Body of pancreas (tissue), 4 donors: ENCODE measurements at regions not wholly inside any gene's neighbourhood (a gene's known extent, or its start where the extent isn't known, plus 50 kb on each side); places are given as distances from the start of the nearest gene placed in this dataset.
A peak's percentile ranks its signal among the peaks of the same experiment; 100 is the strongest.

Source experiments
- ATAC-seq: fragments of 150-250 bp; one replicate; pipeline ENCODE4 v1.9.1; 2016
- DNase-seq, 4 donors: peaks; one replicate each; pipeline ENCODE4 v3.0.0-alpha.2; 2019
- H3K27ac ChIP-seq, 4 donors: fragments of 200-600 bp; sonication (generic); 1 replicate in 3 of 4; 2 replicates in 1 of 4; pipeline versions ENCODE4 v1.5.1 to v1.6.1; 2016 to 2019; ENCODE audit warnings: mild to moderate bottlenecking in 1 of 4, mixed read lengths in 1 of 4, moderate library complexity in 1 of 4
- H3K27me3 ChIP-seq, 2 donors: fragments of 200-600 bp; sonication (generic); one replicate each; pipeline ENCODE4 v1.6.0; 2016; ENCODE audit warnings: mild to moderate bottlenecking in 1 of 2
- H3K36me3 ChIP-seq, 2 donors: fragments of 200-600 bp; sonication (generic); replicated peaks in 1 of 2; 2 replicates each; pipeline ENCODE4 v1.5.1; 2016; ENCODE audit warnings: low read depth in 2 of 2; ENCODE audit not compliant: insufficient read depth in 1 of 2
- H3K4me1 ChIP-seq: fragments of 200-600 bp; sonication (generic); one replicate; pipeline ENCODE4 v1.6.0; 2016
- H3K4me3 ChIP-seq, 2 donors: fragments of 200-600 bp; sonication (generic); 1 replicate in 1 of 2; 2 replicates in 1 of 2; pipeline ENCODE4 v1.5.1; 2016 to 2019
- H3K9me3 ChIP-seq, 3 donors: fragments of 200-600 bp; sonication (generic); 1 replicate in 2 of 3; 2 replicates in 1 of 3; pipeline ENCODE4 v1.5.1; 2016
- CTCF ChIP-seq, 7 experiments: fragments of 450-650 bp in 4 of 7; fragments of 200-600 bp in 3 of 7; sonication (generic) in 3 of 7; IDR thresholded peaks; one replicate each; pipeline ENCODE4 v1.5.1; 2016 to 2019; ENCODE audit warnings: antibody characterized with exemption in 7 of 7
- POLR2A ChIP-seq, 3 donors: fragments of 450-650 bp; IDR thresholded peaks; one replicate each; pipeline ENCODE4 v1.6.1; 2016; ENCODE audit warnings: antibody characterized with exemption in 3 of 3, mild to moderate bottlenecking in 2 of 3
- WGBS, 2 donors: methylation state at CpG; one replicate each; pipeline ENCODE4 v1.1.5; 2017; 5-methylcytosine and 5-hydroxymethylcytosine counted together
- intact Hi-C: fragments of 100-400 bp; cut with DNase I; formaldehyde crosslinking; loops from one replicate; pipeline ENCODE4 v1.15.1; 2023

GRCh38 chr15:60221356-60221755 lies 176.4 kb downstream of the ANXA2 start:
- no peaks in the 10 kb centered on the region for H3K9me3 ChIP-seq
- ATAC-seq, result no peak

GRCh38 chr15:60222404-60222803 lies 175.4 kb downstream of the ANXA2 start:
- Histone ChIP-seq H3K36me3 (no peaks in the 10 kb centered on the region), H3K27ac (no peak overlapping the region), H3K4me1 (no peaks in the 10 kb centered on the region), H3K4me3 (no peak overlapping the region), H3K27me3 (no peaks in the 10 kb centered on the region), H3K9me3 (no peaks in the 10 kb centered on the region)
- ATAC-seq, result no peak
- intact Hi-C loops, result no loop called here
- 79 to 81% methylated on average over 1 of the region's 1 CpG for WGBS, 2 donors
- TF ChIP-seq POLR2A (IDR thresholded peaks at IDR 0.05) (no peak), CTCF (IDR thresholded peaks at IDR 0.05) (no peak)
- no peak for DNase-seq

More at GRCh38 chr15:60221356-60221755, 176.4 kb downstream of the ANXA2 start:
- H3K27me3 ChIP-seq, result no peaks in the 10 kb centered on the region
- no peak for TF ChIP-seq CTCF (IDR thresholded peaks at IDR 0.05)
- TF ChIP-seq POLR2A (IDR thresholded peaks at IDR 0.05), result no peak
- intact Hi-C loops, result no loop called here
- no peak overlapping the region for H3K4me3 ChIP-seq
- no peaks in the 10 kb centered on the region for H3K4me1 ChIP-seq
- no peak for DNase-seq
- no peaks in the 10 kb centered on the region for H3K36me3 ChIP-seq
- H3K27ac ChIP-seq, result no peak overlapping the region

GRCh38 chr15:60223176-60223575 lies 174.6 kb downstream of the ANXA2 start:
- ATAC-seq, result no peak
- Histone ChIP-seq H3K36me3 (no peaks in the 10 kb centered on the region), H3K27ac (no peak overlapping the region), H3K4me1 (no peaks in the 10 kb centered on the region), H3K9me3 (no peaks in the 10 kb centered on the region), H3K27me3 (no peaks in the 10 kb centered on the region), H3K4me3 (no peak overlapping the region)
- peak in 3 of 4 donors; percentile 12 to 36 (median 29) for DNase-seq
- intact Hi-C loops, result no loop called here
- TF ChIP-seq POLR2A (IDR thresholded peaks at IDR 0.05) (no peak), CTCF (IDR thresholded peaks at IDR 0.05) (no peak)
- 20 to 26% methylated on average over 6 to 7 of the region's 7 CpGs for WGBS, 2 donors

- H3K27ac ChIP-seq, result no peak overlapping the region
- no peaks in the 10 kb centered on the region for H3K9me3 ChIP-seq
- ATAC-seq, result no peak
- H3K27me3 ChIP-seq, result no peaks in the 10 kb centered on the region
- 30 to 39% methylated on average over 7 of the region's 7 CpGs for WGBS, 2 donors
- H3K36me3 ChIP-seq, result no peaks in the 10 kb centered on the region
- DNase-seq, result no peak
- intact Hi-C loops, result no loop called here
- TF ChIP-seq CTCF (IDR thresholded peaks at IDR 0.05) (no peak), POLR2A (IDR thresholded peaks at IDR 0.05) (no peak)
- H3K4me1 ChIP-seq, result no peaks in the 10 kb centered on the region
- no peak overlapping the region for H3K4me3 ChIP-seq
Measured at GRCh38 chr15:60226924-60227323, 170.9 kb downstream of the ANXA2 start.

GRCh38 chr15:60228101-60228500 lies 169.7 kb downstream of the ANXA2 start:
- Histone ChIP-seq H3K36me3 (no peaks in the 10 kb centered on the region), H3K9me3 (no peaks in the 10 kb centered on the region), H3K4me1 (no peaks in the 10 kb centered on the region), H3K4me3 (no peak overlapping the region), H3K27ac (no peak overlapping the region), H3K27me3 (no peaks in the 10 kb centered on the region)
- WGBS, 2 donors, result 49 to 52% methylated on average over 3 of the region's 3 CpGs
- DNase-seq, result no peak
- intact Hi-C loops, result no loop called here
- TF ChIP-seq POLR2A (IDR thresholded peaks at IDR 0.05) (no peak), CTCF (IDR thresholded peaks at IDR 0.05) (no peak)
- ATAC-seq, result no peak
